GM12874 (cell line): ENCODE measurements at regions not wholly inside any gene's neighbourhood (a gene's known extent, or its start where the extent isn't known, plus 50 kb on each side); places are given as distances from the start of the nearest gene placed in this dataset.

Experiments used
- CTCF ChIP-seq: IDR thresholded peaks from 2 replicates; pipeline ENCODE4 v1.5.1; 2011; ENCODE audit warnings: low read depth, mild to moderate bottlenecking, control low read depth, low read length, moderate library complexity; ENCODE audit not compliant: insufficient read depth

DNA sequence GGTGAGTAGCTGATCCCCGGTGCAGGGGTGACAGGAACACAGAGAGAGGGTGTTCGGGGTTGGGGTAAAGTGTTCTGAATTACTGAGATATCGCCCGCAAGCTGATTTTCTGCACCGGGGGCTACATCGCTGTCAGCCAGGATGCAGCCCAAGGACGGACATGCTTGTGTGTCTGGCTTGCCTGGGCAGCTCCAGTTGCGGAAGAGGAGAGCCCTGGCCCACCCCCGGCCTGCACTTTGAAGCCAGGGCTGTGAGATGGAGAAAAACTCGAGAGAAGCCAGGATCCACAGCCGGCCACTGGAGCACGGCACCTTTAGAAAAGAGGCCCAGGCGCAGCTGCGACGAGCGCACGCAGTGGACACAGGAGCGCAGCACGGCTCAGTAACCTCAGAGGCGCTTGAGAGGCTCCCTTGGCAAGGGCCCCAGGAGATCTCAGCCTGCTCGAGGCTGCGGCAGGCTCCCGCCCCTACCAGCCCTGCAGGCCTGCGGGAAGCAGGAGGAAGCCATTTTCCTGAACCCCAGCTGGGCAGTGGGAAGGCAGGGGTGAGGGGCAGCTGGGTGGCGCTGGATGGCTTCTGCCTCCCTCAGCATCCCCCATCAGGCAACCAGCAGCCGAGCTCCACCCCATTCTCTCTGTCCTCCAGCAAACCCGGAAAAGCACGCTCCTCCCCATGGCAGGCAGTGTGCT, 59.2 kb downstream of the C9orf50 start:
- TF ChIP-seq CTCF: no peak

DNA sequence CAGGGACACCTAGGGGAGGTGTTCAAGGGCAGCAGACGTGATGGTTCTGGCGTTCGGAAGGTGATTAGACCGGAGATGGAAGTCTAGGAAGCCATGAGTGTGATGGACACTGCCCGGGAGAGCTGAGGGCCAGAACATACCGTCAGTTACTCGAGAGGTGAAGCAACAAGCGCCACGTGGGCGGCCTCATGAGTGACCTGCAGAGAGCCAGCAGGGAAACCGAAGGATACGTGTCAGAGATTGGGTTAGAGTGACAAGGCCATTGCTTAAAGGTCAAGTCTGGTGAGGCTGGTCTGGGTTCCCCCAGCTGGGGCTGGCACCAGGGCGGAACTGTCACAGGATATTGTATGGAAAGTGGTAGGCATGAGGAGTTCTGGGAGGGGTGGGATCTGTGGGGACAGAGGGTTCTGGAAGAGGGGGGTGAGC, 60.0 kb downstream of the C9orf50 start:
- no peak for TF ChIP-seq CTCF

DNA sequence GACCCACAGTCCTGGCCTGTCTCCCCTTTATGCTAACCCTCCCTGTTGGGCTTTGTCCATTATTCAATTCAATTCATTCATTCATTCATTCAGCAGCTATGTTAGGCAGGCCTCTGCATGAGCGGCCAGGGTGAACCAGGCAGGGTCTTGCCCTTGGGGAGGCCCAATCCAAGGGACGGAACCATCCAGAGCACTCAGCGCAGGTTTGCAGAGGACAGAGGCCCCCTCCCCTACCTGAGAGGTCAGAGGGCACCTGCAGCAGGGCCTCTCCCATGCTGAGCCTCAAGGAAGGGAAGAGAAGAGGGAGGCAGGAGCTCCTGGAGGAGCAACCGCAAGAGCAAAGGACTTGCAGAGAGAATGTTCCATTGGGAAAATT, 61.4 kb downstream of the C9orf50 start:
- TF ChIP-seq CTCF: no peak

DNA sequence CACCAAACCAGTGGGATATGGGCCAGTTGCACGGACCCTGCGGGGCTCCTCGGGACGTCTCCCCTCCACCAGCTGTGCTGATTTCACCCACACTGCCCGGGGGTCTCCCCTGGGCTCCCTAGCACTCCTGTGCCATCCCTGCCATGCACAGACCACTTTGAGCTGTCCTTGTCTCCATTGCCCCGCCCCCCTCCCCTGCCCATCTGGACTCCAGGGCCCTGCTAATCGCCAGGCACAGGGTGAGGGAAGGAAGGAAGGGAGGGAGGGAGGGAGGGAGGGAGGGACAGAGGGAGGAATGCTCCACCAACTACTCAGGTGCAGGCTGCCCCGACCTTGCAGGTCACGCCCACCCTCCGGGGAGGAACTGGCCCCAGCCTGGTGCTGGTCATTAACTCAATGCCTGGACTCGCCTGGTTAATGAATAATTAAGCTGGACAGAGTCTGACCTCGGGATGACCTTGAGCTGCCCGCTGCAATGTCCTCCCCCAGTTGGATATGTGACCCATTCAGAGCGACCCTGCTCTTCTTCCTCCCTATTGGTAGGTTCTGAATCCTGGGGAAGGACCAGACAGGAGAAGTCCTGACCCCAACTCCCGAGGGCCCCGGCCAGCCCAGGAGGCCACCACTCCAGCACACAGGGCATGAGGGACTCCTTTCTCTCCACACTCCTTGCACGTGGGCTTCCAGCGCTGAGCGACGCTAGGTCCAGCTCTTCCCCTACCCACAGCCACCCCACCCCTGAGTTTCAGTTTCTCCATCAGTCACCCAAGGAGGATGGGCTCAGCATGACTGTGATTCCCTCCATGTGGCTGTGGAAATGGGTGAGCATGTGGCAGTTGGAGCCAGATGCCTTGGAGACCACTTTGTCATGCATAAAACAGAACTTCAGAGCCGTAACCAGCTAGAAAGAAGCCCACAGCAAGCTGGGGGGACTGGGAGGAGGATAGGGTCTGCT, 62.1 kb downstream of the C9orf50 start:
- TF ChIP-seq CTCF: no peak

- TF ChIP-seq CTCF: no peak
Observed at GRCh38 chr9:129558063-129558550, 62.8 kb downstream of the C9orf50 start.

GRCh38 chr9:129557192-129558036, 63.5 kb downstream of the C9orf50 start:
- TF ChIP-seq CTCF: no peak

GRCh38 chr9:129556491-129557191, 64.3 kb downstream of the C9orf50 start:
- no peak for TF ChIP-seq CTCF
